Uterus (tissue), 2 donors: ENCODE measurements at regions not wholly inside any gene's neighbourhood (a gene's known extent, or its start where the extent isn't known, plus 50 kb on each side); places are given as distances from the start of the nearest gene placed in this dataset.

Source experiments
- CTCF ChIP-seq, 4 experiments: fragments of 200-600 bp in 2 of 4; fragments of 450-650 bp in 2 of 4; sonication (generic) in 2 of 4; IDR thresholded peaks; one replicate each; pipeline ENCODE4 v1.5.1; 2016 to 2019; ENCODE audit warnings: antibody characterized with exemption in 4 of 4, mild to moderate bottlenecking in 2 of 4, moderate library complexity in 1 of 4
- POLR2A ChIP-seq, 2 donors: fragments of 450-650 bp; IDR thresholded peaks; one replicate each; pipeline ENCODE4 v1.6.1; 2016; ENCODE audit warnings: antibody characterized with exemption in 2 of 2, mild to moderate bottlenecking in 1 of 2, moderate library complexity in 1 of 2

GRCh38 chr20:19100975-19101374 is 111.5 kb upstream of the SLC24A3 start:
- no peak for TF ChIP-seq POLR2A (IDR thresholded peaks at IDR 0.05)
- TF ChIP-seq CTCF (IDR thresholded peaks at IDR 0.05), result no peak
